Naive thymus-derived CD4-positive, alpha-beta T cell (primary cell): ENCODE measurements at regions not wholly inside any gene's neighbourhood (a gene's known extent, or its start where the extent isn't known, plus 50 kb on each side); places are given as distances from the start of the nearest gene placed in this dataset.
"Not testable (repeated sequence)": the region's sequence is repeated elsewhere in the genome, so short reads cannot be mapped to it uniquely, and the experiment has no call there.

ENCODE experiments used
- ATAC-seq: fragments of 150-1000 bp; cut with Tn5 transposase; 2 replicates; pipeline ENCODE4 v1.10.0; 2021; ENCODE audit warnings: mild to moderate bottlenecking, moderate library complexity
- CTCF ChIA-PET: fragments of 350-600 bp; sonication (Branson Sonifier 250); formaldehyde crosslinking; loops from one replicate; lab custom pipeline; 2021; ENCODE audit warnings: antibody characterized with exemption; lab: Charles Lee
- POLR2A ChIA-PET: fragments of 350-600 bp; sonication (Branson Sonifier 250); formaldehyde crosslinking; loops from one replicate; lab custom pipeline; 2021; ENCODE audit warnings: antibody characterized with exemption, inconsistent platforms; lab: Charles Lee
- DNase-seq, 9 donors: peaks; one replicate each; pipeline versions ENCODE4 v3.0.0 to v3.0.0-alpha.2; 2020 to 2022; ENCODE audit warnings: mixed read lengths in 1 of 9
- H3K27ac ChIP-seq: one replicate; pipeline ENCODE4 v1.7.0; 2013; ENCODE audit warnings: mild to moderate bottlenecking, low read depth, low read length, moderate library complexity
- H3K27me3 ChIP-seq, 2 donors: one replicate each; pipeline ENCODE4 v1.7.0; 2013; ENCODE audit warnings: low read length in 2 of 2, mild to moderate bottlenecking in 2 of 2, moderate library complexity in 2 of 2; ENCODE audit not compliant: control insufficient read depth in 2 of 2, insufficient read depth in 2 of 2
- H3K36me3 ChIP-seq, 3 experiments: 1 replicate in 2 of 3; 2 replicates in 1 of 3; pipeline ENCODE4 v1.7.0; 2013; ENCODE audit warnings: low read length in 3 of 3, mild to moderate bottlenecking in 3 of 3, moderate library complexity in 1 of 3; ENCODE audit not compliant: insufficient read depth in 3 of 3, control insufficient read depth in 2 of 3
- H3K4me1 ChIP-seq, 2 donors: one replicate each; pipeline ENCODE4 v1.7.0; 2013; ENCODE audit warnings: low read length in 2 of 2, mild to moderate bottlenecking in 2 of 2, moderate library complexity in 1 of 2; ENCODE audit not compliant: control insufficient read depth in 2 of 2, insufficient read depth in 2 of 2
- H3K4me3 ChIP-seq: 2 replicates; pipeline ENCODE4 v1.7.0; 2013; ENCODE audit warnings: mild to moderate bottlenecking, low read length
- H3K9me3 ChIP-seq, 3 experiments: 1 replicate in 2 of 3; 2 replicates in 1 of 3; pipeline ENCODE4 v1.7.0; 2013; ENCODE audit warnings: low read length in 3 of 3; ENCODE audit not compliant: control insufficient read depth in 2 of 3
- H3K27ac Mint-ChIP-seq, 9 donors: one replicate each; pipeline ENCODE4 v1.8.0; 2020 to 2022; ENCODE audit warnings: mixed read lengths in 9 of 9, mild to moderate bottlenecking in 8 of 9, moderate library complexity in 5 of 9, inconsistent platforms in 2 of 9
- H3K27me3 Mint-ChIP-seq, 5 donors: one replicate each; pipeline ENCODE4 v1.8.0; 2021 to 2022; ENCODE audit warnings: mixed read lengths in 5 of 5, mild to moderate bottlenecking in 1 of 5
- H3K36me3 Mint-ChIP-seq, 5 donors: one replicate each; pipeline ENCODE4 v1.8.0; 2020 to 2022; ENCODE audit warnings: mixed read lengths in 5 of 5, mild to moderate bottlenecking in 3 of 5, inconsistent platforms in 1 of 5
- H3K4me1 Mint-ChIP-seq, 7 donors: one replicate each; pipeline ENCODE4 v1.8.0; 2020 to 2022; ENCODE audit warnings: mixed read lengths in 7 of 7, mild to moderate bottlenecking in 3 of 7, inconsistent platforms in 1 of 7
- H3K4me3 Mint-ChIP-seq, 10 donors: one replicate each; pipeline ENCODE4 v1.8.0; 2020 to 2022; ENCODE audit warnings: mild to moderate bottlenecking in 10 of 10, mixed read lengths in 10 of 10, moderate library complexity in 6 of 10, inconsistent platforms in 2 of 10
- H3K9me3 Mint-ChIP-seq, 11 donors: one replicate each; pipeline ENCODE4 v1.8.0; 2020 to 2022; ENCODE audit warnings: mixed read lengths in 11 of 11, mild to moderate bottlenecking in 4 of 11, inconsistent platforms in 1 of 11, moderate library complexity in 1 of 11
- intact Hi-C, 2 donors: fragments of 100-400 bp; cut with micrococcal nuclease; formaldehyde crosslinking; loops; one replicate each; pipeline ENCODE4 v1.15.1; 2023

- H3K4me3 Mint-ChIP-seq: no peak overlapping the region
- ChIA-PET POLR2A (no interaction called here), CTCF (no interaction called here)
- H3K9me3 Mint-ChIP-seq: peaks cover 0 to 1% (median 0%) of the 10 kb centered on the region in 11 donors
- intact Hi-C loops: no loop called here
- no peaks in the 10 kb centered on the region for H3K4me1 ChIP-seq
- H3K9me3 ChIP-seq: no peaks in the 10 kb centered on the region
- H3K27ac ChIP-seq: no peak overlapping the region
- DNase-seq: no peak
- H3K36me3 Mint-ChIP-seq: peaks cover 0 to 3% (median 0%) of the 10 kb centered on the region in 5 donors
- ATAC-seq: no peak
- H3K27me3 Mint-ChIP-seq: peaks cover 11 to 21% (median 17%) of the 10 kb centered on the region in 5 donors
- H3K27me3 ChIP-seq: no peaks in the 10 kb centered on the region
- peaks cover 0 to 10% (median 0%) of the 10 kb centered on the region in 7 donors for H3K4me1 Mint-ChIP-seq
- no peak overlapping the region for H3K4me3 ChIP-seq
- no peaks in the 10 kb centered on the region for H3K36me3 ChIP-seq
- H3K27ac Mint-ChIP-seq: no peak overlapping the region
These were observed 72.2 kb downstream of the PMAIP1 start for GRCh38 chr18:59971871-59972428.

GRCh38 chr18:59971144-59971543 is 71.3 kb downstream of the PMAIP1 start:
- H3K9me3 Mint-ChIP-seq, DNase-seq, H3K4me1 ChIP-seq, intact Hi-C loops, POLR2A ChIA-PET, H3K36me3 Mint-ChIP-seq, H3K9me3 ChIP-seq, H3K36me3 ChIP-seq, H3K4me3 ChIP-seq, H3K27ac Mint-ChIP-seq, H3K4me3 Mint-ChIP-seq, H3K27me3 ChIP-seq, H3K27ac ChIP-seq, ATAC-seq, CTCF ChIA-PET: not testable (repeated sequence)
- Mint-ChIP-seq H3K4me1 (peaks cover 0 to 10% (median 0%) of the 10 kb centered on the region in 7 donors), H3K27me3 (peaks cover 11 to 21% (median 19%) of the 10 kb centered on the region in 5 donors)

- POLR2A ChIA-PET, H3K36me3 ChIP-seq, H3K9me3 ChIP-seq, H3K27me3 ChIP-seq, H3K27ac ChIP-seq, H3K27ac Mint-ChIP-seq, H3K4me3 Mint-ChIP-seq, H3K4me1 ChIP-seq, H3K4me3 ChIP-seq, H3K36me3 Mint-ChIP-seq, DNase-seq, H3K9me3 Mint-ChIP-seq, intact Hi-C loops, ATAC-seq: not testable (repeated sequence)
- Mint-ChIP-seq H3K27me3 (peaks cover 19 to 35% (median 23%) of the 10 kb centered on the region in 5 donors), H3K4me1 (peaks cover 0 to 10% (median 0%) of the 10 kb centered on the region in 7 donors)
- CTCF ChIA-PET: interaction anchor here (1.6 kb wide), 1 partner anchor 19 kb away, joined by 3 read pairs; no protein-coding TSS in a partner anchor
These were observed 69.8 kb downstream of the PMAIP1 start for GRCh38 chr18:59969477-59970028.

GRCh38 chr18:59968583-59968982 is 68.8 kb downstream of the PMAIP1 start:
- Histone ChIP-seq H3K27me3 (no peaks in the 10 kb centered on the region), H3K4me1 (no peaks in the 10 kb centered on the region), H3K4me3 (no peak overlapping the region), H3K36me3 (no peaks in the 10 kb centered on the region), H3K27ac (no peak overlapping the region), H3K9me3 (no peaks in the 10 kb centered on the region)
- ChIA-PET POLR2A (no interaction called here), CTCF (no interaction called here)
- Mint-ChIP-seq H3K9me3 (peaks cover 0 to 1% (median 0%) of the 10 kb centered on the region in 11 donors), H3K27ac (no peak overlapping the region), H3K4me3 (no peak overlapping the region), H3K27me3 (peaks cover 19 to 35% (median 23%) of the 10 kb centered on the region in 5 donors), H3K4me1 (peaks cover 0 to 10% (median 0%) of the 10 kb centered on the region in 7 donors), H3K36me3 (peaks cover 0 to 3% (median 0%) of the 10 kb centered on the region in 5 donors)
- ATAC-seq (no peak), DNase-seq (no peak)
- intact Hi-C loops: no loop called here

- Histone ChIP-seq H3K27ac (no peak overlapping the region), H3K4me1 (no peaks in the 10 kb centered on the region), H3K9me3 (no peaks in the 10 kb centered on the region), H3K36me3 (no peaks in the 10 kb centered on the region), H3K27me3 (no peaks in the 10 kb centered on the region), H3K4me3 (no peak overlapping the region)
- ChIA-PET CTCF (no interaction called here), POLR2A (no interaction called here)
- Mint-ChIP-seq H3K27me3 (peaks cover 22 to 37% (median 26%) of the 10 kb centered on the region in 5 donors), H3K4me3 (no peak overlapping the region), H3K4me1 (peaks cover 0 to 10% (median 0%) of the 10 kb centered on the region in 7 donors), H3K9me3 (peaks cover 0 to 1% (median 0%) of the 10 kb centered on the region in 11 donors), H3K36me3 (peaks cover 0 to 3% (median 0%) of the 10 kb centered on the region in 5 donors), H3K27ac (no peak overlapping the region)
- intact Hi-C loops: no loop called here
- DNase-seq (no peak), ATAC-seq (no peak)
These were observed 68.1 kb downstream of the PMAIP1 start for GRCh38 chr18:59967878-59968277.

- H3K4me3 Mint-ChIP-seq: no peak overlapping the region
- Histone ChIP-seq H3K4me1 (no peaks in the 10 kb centered on the region), H3K4me3 (no peak overlapping the region), H3K27ac (no peak overlapping the region), H3K27me3 (no peaks in the 10 kb centered on the region), H3K9me3 (no peaks in the 10 kb centered on the region), H3K36me3 (no peaks in the 10 kb centered on the region)
- peaks cover 22 to 34% (median 26%) of the 10 kb centered on the region in 5 donors for H3K27me3 Mint-ChIP-seq
- ChIA-PET POLR2A (no interaction called here), CTCF (no interaction called here)
- no peak overlapping the region for H3K27ac Mint-ChIP-seq
- ATAC-seq (no peak), DNase-seq (no peak)
- peaks cover 0 to 10% (median 0%) of the 10 kb centered on the region in 7 donors for H3K4me1 Mint-ChIP-seq
- intact Hi-C loops: no loop called here
- H3K36me3 Mint-ChIP-seq: peaks cover 0 to 3% (median 0%) of the 10 kb centered on the region in 5 donors
- peaks cover 0 to 1% (median 0%) of the 10 kb centered on the region in 11 donors for H3K9me3 Mint-ChIP-seq
These were observed 67.1 kb downstream of the PMAIP1 start for GRCh38 chr18:59966913-59967312.

GRCh38 chr18:59963229-59963628 is 63.4 kb downstream of the PMAIP1 start:
- Mint-ChIP-seq H3K27ac (no peak overlapping the region), H3K4me1 (peaks cover 0 to 12% (median 0%) of the 10 kb centered on the region in 7 donors), H3K4me3 (no peak overlapping the region), H3K27me3 (peaks cover 16 to 33% (median 26%) of the 10 kb centered on the region in 5 donors), H3K36me3 (peaks cover 0 to 2% (median 0%) of the 10 kb centered on the region in 5 donors), H3K9me3 (no peaks in the 10 kb centered on the region)
- H3K4me1 ChIP-seq: no peaks in the 10 kb centered on the region
- intact Hi-C loops: no loop called here
- no peak overlapping the region for H3K27ac ChIP-seq
- ATAC-seq: no peak
- ChIA-PET CTCF (no interaction called here), POLR2A (no interaction called here)
- H3K36me3 ChIP-seq: no peaks in the 10 kb centered on the region
- H3K27me3 ChIP-seq: no peaks in the 10 kb centered on the region
- no peak overlapping the region for H3K4me3 ChIP-seq
- no peaks in the 10 kb centered on the region for H3K9me3 ChIP-seq
- DNase-seq: no peak
